ENCODE measurements at regions not wholly inside any gene's neighbourhood (a gene's known extent, or its start where the extent isn't known, plus 50 kb on each side); places are given as distances from the start of the nearest gene placed in this dataset.

DNA sequence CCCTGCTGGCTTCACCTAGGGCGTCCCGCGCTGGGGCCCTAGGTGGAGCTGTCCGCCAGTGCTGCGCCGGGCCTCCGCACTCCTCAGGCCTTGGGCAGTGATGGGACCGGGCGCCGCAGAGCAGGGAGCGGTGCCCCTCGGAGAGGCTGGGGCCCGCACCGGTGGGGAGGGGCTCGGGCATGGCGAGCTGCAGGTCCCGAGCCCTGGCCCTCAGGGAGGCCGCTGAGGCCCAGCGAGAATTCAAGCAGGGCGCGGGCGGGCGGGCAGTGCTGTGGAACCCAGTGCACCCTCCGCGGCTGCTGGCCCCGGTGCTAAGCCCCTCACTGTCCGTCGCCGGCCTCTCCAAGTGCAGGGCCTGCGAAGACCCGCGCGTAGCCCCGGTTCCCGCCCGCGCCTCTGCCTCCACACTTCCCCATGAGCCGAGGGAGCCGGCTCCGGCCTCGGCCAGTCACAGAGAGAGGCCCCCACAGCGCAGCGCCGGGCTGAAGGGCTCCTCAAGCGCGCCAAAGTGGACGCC lies 565.1 kb upstream of the NDST4 start:
- Histone ChIP-seq H3K27me3 (replicated peaks; ENCODE audit: control insufficient read depth, insufficient read depth, low read length) (no peaks in the 10 kb centered on the region), H3K9me3 (no peaks in the 10 kb centered on the region), H3K4me3 (ENCODE audit: low read depth, low read length) (no peak overlapping the region), H3K36me3 (ENCODE audit: control insufficient read depth, insufficient read depth, low read length) (no peaks in the 10 kb centered on the region), H3K4me1 (no peaks in the 10 kb centered on the region)
- intact Hi-C loops (cut with micrococcal nuclease; ENCODE audit: unreplicated experiment) = no loop called here
- Mint-ChIP-seq H3K36me3 (ENCODE audit: insufficient read depth, unreplicated experiment) (no peaks in the 10 kb centered on the region), H3K4me3 (ENCODE audit: unreplicated experiment) (no peak overlapping the region), H3K4me1 (ENCODE audit: low read depth, unreplicated experiment) (no peaks in the 10 kb centered on the region), H3K9me3 (ENCODE audit: unreplicated experiment) (no peaks in the 10 kb centered on the region), H3K27me3 (ENCODE audit: insufficient read depth, unreplicated experiment) (no peaks in the 10 kb centered on the region), H3K27ac (ENCODE audit: unreplicated experiment) (no peak overlapping the region)
- POLR2A ChIA-PET = no interaction called here
- CTCF ChIA-PET = no interaction called here
- DNase-seq = no peak
- BruUV-seq (replicated peaks) = no TSS peak
- TF ChIP-seq, protein P1, sequence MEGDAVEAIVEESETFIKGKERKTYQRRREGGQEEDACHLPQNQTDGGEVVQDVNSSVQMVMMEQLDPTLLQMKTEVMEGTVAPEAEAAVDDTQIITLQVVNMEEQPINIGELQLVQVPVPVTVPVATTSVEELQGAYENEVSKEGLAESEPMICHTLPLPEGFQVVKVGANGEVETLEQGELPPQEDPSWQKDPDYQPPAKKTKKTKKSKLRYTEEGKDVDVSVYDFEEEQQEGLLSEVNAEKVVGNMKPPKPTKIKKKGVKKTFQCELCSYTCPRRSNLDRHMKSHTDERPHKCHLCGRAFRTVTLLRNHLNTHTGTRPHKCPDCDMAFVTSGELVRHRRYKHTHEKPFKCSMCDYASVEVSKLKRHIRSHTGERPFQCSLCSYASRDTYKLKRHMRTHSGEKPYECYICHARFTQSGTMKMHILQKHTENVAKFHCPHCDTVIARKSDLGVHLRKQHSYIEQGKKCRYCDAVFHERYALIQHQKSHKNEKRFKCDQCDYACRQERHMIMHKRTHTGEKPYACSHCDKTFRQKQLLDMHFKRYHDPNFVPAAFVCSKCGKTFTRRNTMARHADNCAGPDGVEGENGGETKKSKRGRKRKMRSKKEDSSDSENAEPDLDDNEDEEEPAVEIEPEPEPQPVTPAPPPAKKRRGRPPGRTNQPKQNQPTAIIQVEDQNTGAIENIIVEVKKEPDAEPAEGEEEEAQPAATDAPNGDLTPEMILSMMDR (IDR thresholded peaks at IDR 0.05; ENCODE audit: insufficient read depth in 1 of 2, low read depth in 1 of 2, low read length in 1 of 2, severe bottlenecking in 1 of 2, unreplicated experiment in 1 of 2) = no peak

DNA sequence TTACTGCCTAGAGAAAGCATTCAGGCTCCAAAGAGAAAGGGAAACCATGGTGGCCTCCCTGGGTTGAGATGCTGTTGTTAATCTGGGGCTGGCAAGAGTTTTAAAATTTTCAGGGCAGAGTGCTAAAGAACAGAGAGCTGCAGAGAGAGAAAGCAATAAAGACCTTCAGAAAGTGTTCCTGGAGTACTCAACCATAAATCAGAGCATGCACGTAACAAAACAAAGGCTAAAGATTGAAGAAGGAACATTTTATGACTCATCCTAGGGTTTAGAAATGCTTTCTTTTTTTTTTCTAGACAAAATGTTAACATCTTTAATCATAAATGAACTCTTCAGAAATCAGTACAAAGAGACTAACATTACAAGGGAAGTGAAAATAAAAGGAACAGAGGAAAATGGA lies 562.3 kb upstream of the NDST4 start:
- H3K4me1 Mint-ChIP-seq (ENCODE audit: low read depth, unreplicated experiment) = no peaks in the 10 kb centered on the region
- TF ChIP-seq, protein P1 (IDR thresholded peaks at IDR 0.05; ENCODE audit: insufficient read depth in 1 of 2, low read depth in 1 of 2, low read length in 1 of 2, severe bottlenecking in 1 of 2, unreplicated experiment in 1 of 2) = no peak
- intact Hi-C loops (cut with micrococcal nuclease; ENCODE audit: unreplicated experiment) = no loop called here

DNA sequence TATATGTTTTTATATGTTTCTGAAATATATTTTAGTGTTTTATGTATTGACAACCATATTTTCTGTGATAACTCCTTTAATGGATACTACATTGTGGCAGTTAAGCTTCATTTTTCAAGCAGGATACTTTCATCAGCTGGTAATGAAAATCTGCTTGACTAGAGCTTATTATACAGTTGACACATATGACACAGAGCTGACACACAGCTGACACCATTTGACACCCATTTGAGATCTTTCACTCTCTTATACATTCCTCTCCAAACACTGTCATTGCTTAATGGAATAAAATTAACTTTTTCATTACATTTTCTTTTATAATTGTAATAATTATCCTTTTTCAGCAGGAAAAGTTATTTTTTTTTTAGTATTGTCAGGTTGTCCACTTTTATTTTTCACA lies 561.1 kb upstream of the NDST4 start:
- Histone ChIP-seq H3K9me3 (no peaks in the 10 kb centered on the region), H3K4me1 (no peaks in the 10 kb centered on the region), H3K4me3 (ENCODE audit: low read depth, low read length) (no peak overlapping the region), H3K27me3 (replicated peaks; ENCODE audit: control insufficient read depth, insufficient read depth, low read length) (no peaks in the 10 kb centered on the region), H3K36me3 (ENCODE audit: control insufficient read depth, insufficient read depth, low read length) (no peaks in the 10 kb centered on the region)
- no peak for DNase-seq
- H3K4me3 Mint-ChIP-seq (ENCODE audit: unreplicated experiment) = no peak overlapping the region
- H3K27ac Mint-ChIP-seq (ENCODE audit: unreplicated experiment) = no peak overlapping the region
- H3K9me3 Mint-ChIP-seq (ENCODE audit: unreplicated experiment) = no peaks in the 10 kb centered on the region
- H3K36me3 Mint-ChIP-seq (ENCODE audit: insufficient read depth, unreplicated experiment) = no peaks in the 10 kb centered on the region
- TF ChIP-seq, protein P1 (IDR thresholded peaks at IDR 0.05; ENCODE audit: insufficient read depth in 1 of 2, low read depth in 1 of 2, low read length in 1 of 2, severe bottlenecking in 1 of 2, unreplicated experiment in 1 of 2) = no peak
- intact Hi-C loops (cut with micrococcal nuclease; ENCODE audit: unreplicated experiment) = no loop called here
- BruUV-seq (replicated peaks) = no TSS peak
- CTCF ChIA-PET = no interaction called here
- H3K4me1 Mint-ChIP-seq (ENCODE audit: low read depth, unreplicated experiment) = no peaks in the 10 kb centered on the region
- H3K27me3 Mint-ChIP-seq (ENCODE audit: insufficient read depth, unreplicated experiment) = no peaks in the 10 kb centered on the region
- POLR2A ChIA-PET = no interaction called here

More for the DNA sequence above, 562.3 kb upstream of the NDST4 start:
- H3K9me3 Mint-ChIP-seq (ENCODE audit: unreplicated experiment) = no peaks in the 10 kb centered on the region
- CTCF ChIA-PET = no interaction called here
- POLR2A ChIA-PET = no interaction called here
- no peaks in the 10 kb centered on the region for H3K27me3 Mint-ChIP-seq (ENCODE audit: insufficient read depth, unreplicated experiment)
- H3K27ac Mint-ChIP-seq (ENCODE audit: unreplicated experiment) = no peak overlapping the region
- Histone ChIP-seq H3K4me1 (no peaks in the 10 kb centered on the region), H3K4me3 (ENCODE audit: low read depth, low read length) (no peak overlapping the region), H3K9me3 (no peaks in the 10 kb centered on the region), H3K27me3 (replicated peaks; ENCODE audit: control insufficient read depth, insufficient read depth, low read length) (no peaks in the 10 kb centered on the region), H3K36me3 (ENCODE audit: control insufficient read depth, insufficient read depth, low read length) (no peaks in the 10 kb centered on the region)
- H3K36me3 Mint-ChIP-seq (ENCODE audit: insufficient read depth, unreplicated experiment) = no peaks in the 10 kb centered on the region
- BruUV-seq (replicated peaks) = no TSS peak
- DNase-seq = no peak
- H3K4me3 Mint-ChIP-seq (ENCODE audit: unreplicated experiment) = no peak overlapping the region
